CD4-positive, alpha-beta T cell treated with Interleukin-2 at 100 ng/mL for 4 hours (primary cell): ENCODE measurements at regions not wholly inside any gene's neighbourhood (a gene's known extent, or its start where the extent isn't known, plus 50 kb on each side); places are given as distances from the start of the nearest gene placed in this dataset.

Experiments
- DNase-seq: peaks from one replicate; pipeline ENCODE4 v3.0.0-alpha.2; 2020; ENCODE audit warnings: low spot score

- DNase-seq = no peak
Measured at GRCh38 chr14:39763402-39763890, 331.2 kb upstream of the FBXO33 start.

GRCh38 chr14:39762576-39763401 lies 330.6 kb upstream of the FBXO33 start:
- peak; percentile 15 for DNase-seq

- DNase-seq = no peak
Measured at GRCh38 chr14:39755269-39755878, 323.1 kb upstream of the FBXO33 start.

GRCh38 chr14:39740454-39740853 lies 308.2 kb upstream of the FBXO33 start:
- DNase-seq = no peak

GRCh38 chr14:39739796-39740195 lies 307.6 kb upstream of the FBXO33 start:
- no peak for DNase-seq

- no peak for DNase-seq
Measured at GRCh38 chr14:39734306-39734705, 302.1 kb upstream of the FBXO33 start.

- DNase-seq = no peak
Measured at GRCh38 chr14:39733741-39734140, 301.5 kb upstream of the FBXO33 start.

GRCh38 chr14:39731912-39732311 lies 299.7 kb upstream of the FBXO33 start:
- no peak for DNase-seq

GRCh38 chr14:39726563-39726962 lies 294.3 kb upstream of the FBXO33 start:
- DNase-seq = no peak

GRCh38 chr14:39722547-39723273 lies 290.5 kb upstream of the FBXO33 start:
- no peak for DNase-seq

- DNase-seq = no peak
Measured at GRCh38 chr14:39716987-39717570, 284.8 kb upstream of the FBXO33 start.

- DNase-seq = no peak
Measured at GRCh38 chr14:39712293-39712999, 280.2 kb upstream of the FBXO33 start.

- DNase-seq = no peak
Measured at GRCh38 chr14:39704594-39704993, 272.4 kb upstream of the FBXO33 start.

GRCh38 chr14:39694341-39694740 lies 262.1 kb upstream of the FBXO33 start:
- DNase-seq = no peak

GRCh38 chr14:39683691-39684260 lies 251.5 kb upstream of the FBXO33 start:
- no peak for DNase-seq

GRCh38 chr14:39682582-39682981 lies 250.3 kb upstream of the FBXO33 start:
- no peak for DNase-seq

- DNase-seq = no peak
Measured at GRCh38 chr14:39681782-39682399, 249.7 kb upstream of the FBXO33 start.

GRCh38 chr14:39680777-39681176 lies 248.5 kb upstream of the FBXO33 start:
- no peak for DNase-seq

- DNase-seq = no peak
Measured at GRCh38 chr14:39673734-39674133, 241.5 kb upstream of the FBXO33 start.

- no peak for DNase-seq
Measured at GRCh38 chr14:39673270-39673711, 241.1 kb upstream of the FBXO33 start.

GRCh38 chr14:39668449-39668848 lies 236.2 kb upstream of the FBXO33 start:
- no peak for DNase-seq
